GM19240 (cell line): ENCODE measurements at regions not wholly inside any gene's neighbourhood (a gene's known extent, or its start where the extent isn't known, plus 50 kb on each side); places are given as distances from the start of the nearest gene placed in this dataset.
"Not testable (repeated sequence)": the region's sequence is repeated elsewhere in the genome, so short reads cannot be mapped to it uniquely, and the experiment has no call there.

ENCODE experiments used
- DNase-seq: peaks from one replicate; pipeline ENCODE4 v3.0.0; 2011; ENCODE audit warnings: low spot score; ENCODE audit not compliant: insufficient read length

- no peak for DNase-seq
These were observed 569.9 kb downstream of the ANKRD7 start for GRCh38 chr7:118794419-118794818.

GRCh38 chr7:118801366-118801765, 576.9 kb downstream of the ANKRD7 start:
- DNase-seq: no peak

GRCh38 chr7:118802726-118803125, 578.2 kb downstream of the ANKRD7 start:
- DNase-seq: no peak

- no peak for DNase-seq
These were observed 601.7 kb downstream of the ANKRD7 start for GRCh38 chr7:118826246-118826645.

GRCh38 chr7:118836933-118837332, 612.4 kb downstream of the ANKRD7 start:
- DNase-seq: no peak

- no peak for DNase-seq
These were observed 615.0 kb downstream of the ANKRD7 start for GRCh38 chr7:118839515-118839914.

- no peak for DNase-seq
These were observed 619.0 kb downstream of the ANKRD7 start for GRCh38 chr7:118843456-118843855.

GRCh38 chr7:118844748-118845147, 620.2 kb downstream of the ANKRD7 start:
- DNase-seq: no peak

- no peak for DNase-seq
These were observed 621.3 kb downstream of the ANKRD7 start for GRCh38 chr7:118845791-118846190.

- no peak for DNase-seq
These were observed 622.5 kb downstream of the ANKRD7 start for GRCh38 chr7:118846977-118847376.

- DNase-seq: no peak
These were observed 630.8 kb downstream of the ANKRD7 start for GRCh38 chr7:118855290-118855689.

GRCh38 chr7:118858651-118859149, 634.2 kb downstream of the ANKRD7 start:
- no peak for DNase-seq

- no peak for DNase-seq
These were observed 637.1 kb downstream of the ANKRD7 start for GRCh38 chr7:118861581-118861980.

- no peak for DNase-seq
These were observed 638.2 kb downstream of the ANKRD7 start for GRCh38 chr7:118862740-118863139.

- DNase-seq: no peak
These were observed 639.5 kb downstream of the ANKRD7 start for GRCh38 chr7:118863966-118864365.

GRCh38 chr7:118867860-118868259, 643.4 kb downstream of the ANKRD7 start:
- no peak for DNase-seq

GRCh38 chr7:118869141-118869540, 644.6 kb downstream of the ANKRD7 start:
- DNase-seq: not testable (repeated sequence)

GRCh38 chr7:118870187-118870586, 645.7 kb downstream of the ANKRD7 start:
- no peak for DNase-seq

- no peak for DNase-seq
These were observed 648.1 kb downstream of the ANKRD7 start for GRCh38 chr7:118872568-118872967.

GRCh38 chr7:118877187-118877586, 652.7 kb downstream of the ANKRD7 start:
- no peak for DNase-seq

GRCh38 chr7:118878336-118878735, 653.8 kb downstream of the ANKRD7 start:
- no peak for DNase-seq

- no peak for DNase-seq
These were observed 673.8 kb downstream of the ANKRD7 start for GRCh38 chr7:118898284-118898683.

- DNase-seq: no peak
These were observed 678.1 kb downstream of the ANKRD7 start for GRCh38 chr7:118902600-118902999.

- no peak for DNase-seq
These were observed 683.5 kb downstream of the ANKRD7 start for GRCh38 chr7:118907911-118908527.
